ENCODE measurements at regions not wholly inside any gene's neighbourhood (a gene's known extent, or its start where the extent isn't known, plus 50 kb on each side); places are given as distances from the start of the nearest gene placed in this dataset.

DNA sequence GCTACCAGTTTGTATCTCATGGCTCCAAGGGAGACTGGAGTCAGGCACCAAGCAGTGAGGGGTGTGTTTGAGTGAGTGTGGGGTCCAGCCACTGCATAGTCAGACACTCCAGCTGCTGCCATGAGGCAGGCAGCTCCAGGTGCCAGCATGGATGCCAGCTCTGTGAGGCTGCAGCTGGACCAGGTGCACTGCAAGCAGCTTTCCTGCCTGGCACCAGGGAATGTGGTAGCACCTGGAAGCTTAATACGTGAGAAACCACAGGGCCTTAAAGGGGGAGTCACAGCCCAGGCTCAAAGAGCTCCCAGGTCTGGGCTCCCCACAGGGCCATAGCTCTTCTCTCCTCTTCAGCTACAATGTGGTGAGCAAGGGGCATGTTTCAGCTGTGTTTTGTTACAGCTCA lies 817.8 kb upstream of the LUZP2 start:
- no peak for DNase-seq (ENCODE audit: extremely low read depth, low read depth)
- no peak for TF ChIP-seq CTCF (IDR thresholded peaks at IDR 0.05; ENCODE audit: low read depth, low read length)

DNA sequence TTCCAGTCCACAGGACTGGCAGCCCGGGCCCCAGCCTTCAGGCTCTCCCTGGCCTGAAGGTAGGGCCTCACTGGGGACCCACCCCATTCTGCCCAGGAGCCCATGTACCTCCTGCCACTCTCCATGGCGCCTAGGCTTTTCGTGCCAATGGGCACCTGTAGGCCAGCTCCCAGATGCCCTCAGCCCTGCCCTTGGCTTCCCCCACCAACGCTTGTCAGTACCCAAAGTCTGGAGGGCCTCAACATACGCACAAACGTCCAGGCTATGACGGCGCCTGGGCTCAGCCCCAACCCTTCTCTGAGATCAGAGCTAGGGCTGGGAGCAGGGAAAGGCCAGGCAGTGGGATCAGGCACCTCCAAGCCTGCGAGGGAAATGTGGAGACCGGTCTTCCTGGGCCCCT lies 816.9 kb upstream of the LUZP2 start:
- DNase-seq (ENCODE audit: extremely low read depth, low read depth), result no peak
- no peak for TF ChIP-seq CTCF (IDR thresholded peaks at IDR 0.05; ENCODE audit: low read depth, low read length)

- TF ChIP-seq CTCF (IDR thresholded peaks at IDR 0.05; ENCODE audit: low read depth, low read length), result no peak
These were observed 816.2 kb upstream of the LUZP2 start for GRCh38 chr11:23680488-23681230.

GRCh38 chr11:23684701-23685100 lies 812.2 kb upstream of the LUZP2 start:
- DNase-seq (ENCODE audit: extremely low read depth, low read depth), result no peak
- no peak for TF ChIP-seq CTCF (IDR thresholded peaks at IDR 0.05; ENCODE audit: low read depth, low read length)

More at GRCh38 chr11:23680488-23681230, 816.2 kb upstream of the LUZP2 start:
- no peak for DNase-seq (ENCODE audit: extremely low read depth, low read depth)

GRCh38 chr11:23687991-23688390 lies 808.9 kb upstream of the LUZP2 start:
- no peak for TF ChIP-seq CTCF (IDR thresholded peaks at IDR 0.05; ENCODE audit: low read depth, low read length)
- DNase-seq (ENCODE audit: extremely low read depth, low read depth), result no peak

DNA sequence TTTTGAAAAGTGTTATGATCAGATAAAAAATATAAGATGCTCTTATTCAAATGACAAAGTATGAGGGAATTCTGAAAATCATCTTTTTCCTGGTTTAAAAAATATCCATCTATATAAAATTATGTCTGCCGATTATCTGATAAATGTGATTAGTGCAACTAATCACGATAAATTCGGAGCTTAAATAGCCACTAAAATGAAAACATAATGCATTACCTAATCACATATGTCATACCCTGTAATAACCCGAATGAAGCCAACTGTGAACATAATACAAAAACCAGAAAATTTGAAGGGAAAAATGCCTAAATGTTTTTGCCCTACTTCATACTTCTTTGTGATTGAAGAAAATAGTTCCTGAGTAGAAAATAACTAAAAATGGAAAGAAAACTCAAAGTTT lies 808.4 kb upstream of the LUZP2 start:
- DNase-seq (ENCODE audit: extremely low read depth, low read depth), result no peak
- TF ChIP-seq CTCF (IDR thresholded peaks at IDR 0.05; ENCODE audit: low read depth, low read length), result no peak

DNA sequence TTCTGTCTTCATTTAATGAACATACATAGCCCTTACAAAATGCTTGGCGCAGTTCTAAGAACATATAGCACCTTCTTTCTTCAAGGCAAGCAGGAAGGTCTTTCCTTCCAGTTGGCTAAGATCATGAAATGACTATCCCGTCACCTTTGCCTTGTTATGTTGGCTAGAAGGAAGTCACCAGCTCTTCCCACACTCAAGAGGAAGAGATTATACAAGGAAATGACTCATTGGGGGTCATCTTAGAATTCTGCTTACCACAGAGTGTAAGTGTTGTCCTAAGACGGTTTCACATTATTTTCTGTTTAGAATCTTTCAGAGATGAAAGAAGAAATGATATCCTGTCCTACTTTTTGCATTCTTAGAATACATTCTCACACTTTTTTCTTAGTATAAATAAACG lies 808.0 kb upstream of the LUZP2 start:
- no peak for DNase-seq (ENCODE audit: extremely low read depth, low read depth)
- TF ChIP-seq CTCF (IDR thresholded peaks at IDR 0.05; ENCODE audit: low read depth, low read length), result no peak

Measured in AG09319 (cell line).